ENCODE measurements at regions not wholly inside any gene's neighbourhood (a gene's known extent, or its start where the extent isn't known, plus 50 kb on each side); places are given as distances from the start of the nearest gene placed in this dataset.

DNA sequence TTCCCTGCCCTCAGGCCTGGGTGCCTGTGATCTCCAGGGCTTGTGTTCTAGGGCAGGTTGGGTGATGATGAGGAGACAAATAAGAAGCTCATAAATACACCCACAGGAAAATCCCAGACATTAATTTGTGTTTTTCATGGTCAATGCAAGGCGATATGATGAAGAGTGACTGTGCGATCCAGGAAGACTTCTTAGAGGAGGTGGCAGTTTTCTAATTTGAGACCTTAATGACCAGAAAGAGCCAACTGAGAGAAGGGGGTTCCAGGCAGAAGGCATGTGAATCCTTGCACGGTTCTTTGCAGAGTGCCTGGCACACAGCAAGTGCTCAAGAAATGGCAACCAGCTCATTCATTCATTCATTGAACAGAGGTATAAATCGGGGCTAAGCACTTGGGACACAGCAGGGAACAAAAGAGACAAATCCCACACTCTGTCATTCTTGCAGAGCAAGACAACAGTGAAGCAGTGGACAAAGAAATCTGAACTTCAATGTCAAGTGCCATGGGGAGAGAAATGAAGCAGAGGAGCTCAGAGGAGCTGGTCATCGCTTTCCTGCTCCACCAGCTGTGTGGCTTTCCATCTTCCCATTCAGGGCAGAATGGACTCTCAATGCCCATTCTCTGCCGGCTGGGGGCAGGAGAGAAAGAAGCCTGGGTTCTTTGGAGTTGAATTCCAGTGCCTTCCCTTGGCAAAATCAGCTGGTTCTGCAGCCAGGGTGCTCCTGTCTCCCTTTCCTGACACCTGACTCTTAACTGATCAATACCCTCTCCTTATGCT is 128.3 kb downstream of the AACS start:
- H3K27ac ChIP-seq (ENCODE audit: low read length): no peak overlapping the region
- no peak overlapping the region for H3K4me3 Mint-ChIP-seq
- H3K36me3 Mint-ChIP-seq: no peaks in the 10 kb centered on the region
- ATAC-seq (no peak), DNase-seq (no peak)
- no peaks in the 10 kb centered on the region for H3K4me1 Mint-ChIP-seq
- H3K4me3 ChIP-seq (ENCODE audit: low read length): no peak overlapping the region
- no peaks in the 10 kb centered on the region for H3K4me1 ChIP-seq (ENCODE audit: control insufficient read depth, insufficient read depth, low read length)
- no peak overlapping the region for H3K27ac Mint-ChIP-seq
- TF ChIP-seq, protein P1, sequence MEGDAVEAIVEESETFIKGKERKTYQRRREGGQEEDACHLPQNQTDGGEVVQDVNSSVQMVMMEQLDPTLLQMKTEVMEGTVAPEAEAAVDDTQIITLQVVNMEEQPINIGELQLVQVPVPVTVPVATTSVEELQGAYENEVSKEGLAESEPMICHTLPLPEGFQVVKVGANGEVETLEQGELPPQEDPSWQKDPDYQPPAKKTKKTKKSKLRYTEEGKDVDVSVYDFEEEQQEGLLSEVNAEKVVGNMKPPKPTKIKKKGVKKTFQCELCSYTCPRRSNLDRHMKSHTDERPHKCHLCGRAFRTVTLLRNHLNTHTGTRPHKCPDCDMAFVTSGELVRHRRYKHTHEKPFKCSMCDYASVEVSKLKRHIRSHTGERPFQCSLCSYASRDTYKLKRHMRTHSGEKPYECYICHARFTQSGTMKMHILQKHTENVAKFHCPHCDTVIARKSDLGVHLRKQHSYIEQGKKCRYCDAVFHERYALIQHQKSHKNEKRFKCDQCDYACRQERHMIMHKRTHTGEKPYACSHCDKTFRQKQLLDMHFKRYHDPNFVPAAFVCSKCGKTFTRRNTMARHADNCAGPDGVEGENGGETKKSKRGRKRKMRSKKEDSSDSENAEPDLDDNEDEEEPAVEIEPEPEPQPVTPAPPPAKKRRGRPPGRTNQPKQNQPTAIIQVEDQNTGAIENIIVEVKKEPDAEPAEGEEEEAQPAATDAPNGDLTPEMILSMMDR (IDR thresholded peaks at IDR 0.05): no peak
- peaks cover 53 to 67% of the 10 kb centered on the region in 2 donors for H3K27me3 Mint-ChIP-seq (ENCODE audit: low read depth in 2 of 2)
- H3K27me3 ChIP-seq (ENCODE audit: control insufficient read depth, insufficient read depth, low read length): peaks cover 10% of the 10 kb centered on the region
- intact Hi-C loops (cut with micrococcal nuclease): no loop called here
- H3K9me3 Mint-ChIP-seq: no peaks in the 10 kb centered on the region
- no peaks in the 10 kb centered on the region for H3K9me3 ChIP-seq (ENCODE audit: control insufficient read depth, insufficient read depth, low read length)
- no peaks in the 10 kb centered on the region for H3K36me3 ChIP-seq (ENCODE audit: control insufficient read depth, insufficient read depth, low read length)
- WGBS (ENCODE audit: insufficient coverage): 74% methylated on average over 6 of the region's 6 CpGs

- intact Hi-C loops (cut with micrococcal nuclease): no loop called here
- Histone ChIP-seq H3K27me3 (ENCODE audit: control insufficient read depth, insufficient read depth, low read length) (peaks cover 8% of the 10 kb centered on the region), H3K36me3 (ENCODE audit: control insufficient read depth, insufficient read depth, low read length) (no peaks in the 10 kb centered on the region), H3K4me1 (ENCODE audit: control insufficient read depth, insufficient read depth, low read length) (no peaks in the 10 kb centered on the region), H3K27ac (ENCODE audit: low read length) (no peak overlapping the region), H3K9me3 (ENCODE audit: control insufficient read depth, insufficient read depth, low read length) (no peaks in the 10 kb centered on the region), H3K4me3 (ENCODE audit: low read length) (no peak overlapping the region)
- H3K9me3 Mint-ChIP-seq: no peaks in the 10 kb centered on the region
- DNase-seq (no peak), ATAC-seq (no peak)
- H3K36me3 Mint-ChIP-seq: no peaks in the 10 kb centered on the region
- no peaks in the 10 kb centered on the region for H3K4me1 Mint-ChIP-seq
- no peak overlapping the region for H3K27ac Mint-ChIP-seq
- TF ChIP-seq, protein P1 (IDR thresholded peaks at IDR 0.05): no peak
- 34% methylated on average over 19 of the region's 19 CpGs for WGBS (ENCODE audit: insufficient coverage)
- no peak overlapping the region for H3K4me3 Mint-ChIP-seq
- H3K27me3 Mint-ChIP-seq (ENCODE audit: low read depth in 2 of 2): peaks cover 49 to 67% of the 10 kb centered on the region in 2 donors
Measured at GRCh38 chr12:125194163-125194773, 129.0 kb downstream of the AACS start.

- Histone ChIP-seq H3K4me3 (ENCODE audit: low read length) (no peak overlapping the region), H3K4me1 (ENCODE audit: control insufficient read depth, insufficient read depth, low read length) (no peaks in the 10 kb centered on the region), H3K36me3 (ENCODE audit: control insufficient read depth, insufficient read depth, low read length) (no peaks in the 10 kb centered on the region), H3K27ac (ENCODE audit: low read length) (no peak overlapping the region), H3K27me3 (ENCODE audit: control insufficient read depth, insufficient read depth, low read length) (peaks cover under 1% of the 10 kb centered on the region), H3K9me3 (ENCODE audit: control insufficient read depth, insufficient read depth, low read length) (no peaks in the 10 kb centered on the region)
- 50% methylated on average over 4 of the region's 8 CpGs for WGBS (ENCODE audit: insufficient coverage)
- Mint-ChIP-seq H3K4me3 (no peak overlapping the region), H3K9me3 (no peaks in the 10 kb centered on the region), H3K36me3 (no peaks in the 10 kb centered on the region), H3K4me1 (no peaks in the 10 kb centered on the region), H3K27me3 (ENCODE audit: low read depth in 2 of 2) (peaks cover 45 to 66% of the 10 kb centered on the region in 2 donors), H3K27ac (no peak overlapping the region)
- ATAC-seq: no peak
- TF ChIP-seq, protein P1 (IDR thresholded peaks at IDR 0.05): no peak
- no peak for DNase-seq
- intact Hi-C loops (cut with micrococcal nuclease): no loop called here
Measured at GRCh38 chr12:125194987-125195386, 129.8 kb downstream of the AACS start.

Data from natural killer cell (primary cell).